Fibroblast of mammary gland (primary cell): ENCODE measurements at regions not wholly inside any gene's neighbourhood (a gene's known extent, or its start where the extent isn't known, plus 50 kb on each side); places are given as distances from the start of the nearest gene placed in this dataset.

Experiments
- DNase-seq: peaks from one replicate; pipeline ENCODE4 v3.0.0-alpha.2; 2010; ENCODE audit warnings: low read depth
- H3K4me3 ChIP-seq: 2 replicates; pipeline ENCODE4 v1.5.1; 2011; ENCODE audit warnings: low read depth, mild to moderate bottlenecking, low read length, moderate library complexity; ENCODE audit not compliant: control insufficient read depth
- CTCF ChIP-seq: conservative IDR thresholded peaks from 2 replicates; pipeline ENCODE4 v1.5.1; 2011; ENCODE audit warnings: low read depth, low read length, inconsistent platforms; ENCODE audit not compliant: control insufficient read depth, insufficient read depth

GRCh38 chr2:120995656-120996190 lies 260.1 kb downstream of the GLI2 start:
- no peak for TF ChIP-seq CTCF

GRCh38 chr2:120999377-121000097 lies 263.9 kb downstream of the GLI2 start:
- no peak for TF ChIP-seq CTCF
- no peak for DNase-seq

More at GRCh38 chr2:120995656-120996190, 260.1 kb downstream of the GLI2 start:
- H3K4me3 ChIP-seq = no peak overlapping the region
- DNase-seq = no peak

GRCh38 chr2:121000804-121001203 lies 265.1 kb downstream of the GLI2 start:
- no peak for DNase-seq
- TF ChIP-seq CTCF = no peak
- H3K4me3 ChIP-seq = no peak overlapping the region

More at GRCh38 chr2:120999377-121000097, 263.9 kb downstream of the GLI2 start:
- H3K4me3 ChIP-seq = no peak overlapping the region

GRCh38 chr2:121001641-121002040 lies 266.0 kb downstream of the GLI2 start:
- DNase-seq = no peak
- H3K4me3 ChIP-seq = no peak overlapping the region
- TF ChIP-seq CTCF = no peak

GRCh38 chr2:121002597-121002996 lies 266.9 kb downstream of the GLI2 start:
- TF ChIP-seq CTCF = no peak
- no peak overlapping the region for H3K4me3 ChIP-seq
- no peak for DNase-seq

- DNase-seq = no peak
- TF ChIP-seq CTCF = no peak
- H3K4me3 ChIP-seq = no peak overlapping the region
Measured at GRCh38 chr2:121003391-121003790, 267.7 kb downstream of the GLI2 start.
